ENCODE measurements at regions not wholly inside any gene's neighbourhood (a gene's known extent, or its start where the extent isn't known, plus 50 kb on each side); places are given as distances from the start of the nearest gene placed in this dataset.

DNA sequence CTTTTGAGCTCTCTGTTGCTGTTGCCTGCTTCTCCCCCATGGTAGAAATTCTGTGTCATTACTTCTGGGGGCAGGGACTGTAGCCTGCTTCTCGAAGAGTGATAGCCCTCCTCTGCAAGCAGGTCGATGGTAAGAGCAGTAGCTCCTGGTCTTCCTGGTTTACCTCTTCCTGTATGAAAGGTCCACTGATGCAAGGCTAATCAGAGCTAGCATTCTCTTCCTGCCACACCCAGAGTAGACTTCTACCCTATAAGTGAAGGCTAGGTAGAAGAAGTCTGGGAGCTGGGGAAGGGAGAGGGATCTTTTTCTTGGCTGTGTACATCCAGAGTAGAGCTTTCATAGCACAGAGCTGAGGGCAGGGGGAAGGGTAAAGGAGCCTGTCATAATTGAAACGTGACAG, 357.0 kb downstream of the SQOR start:
- Histone ChIP-seq H3K9ac (ENCODE audit: control insufficient read depth, insufficient read depth, low read length) (no peak overlapping the region), H4K20me1 (ENCODE audit: control insufficient read depth, insufficient read depth) (no peaks in the 10 kb centered on the region), H3K9me3 (replicated peaks; ENCODE audit: control insufficient read depth, insufficient read depth, low read length) (no peaks in the 10 kb centered on the region; the same call in 2 of the 3 replicates), H3K36me3 (ENCODE audit: control insufficient read depth in 2 of 2, insufficient read depth in 2 of 2, low read length in 1 of 2) (no peaks in the 10 kb centered on the region), H3K4me1 (ENCODE audit: control insufficient read depth, insufficient read depth, low read length) (no peaks in the 10 kb centered on the region), H3K4me2 (ENCODE audit: control insufficient read depth, insufficient read depth) (no peak overlapping the region), H3K79me2 (ENCODE audit: control insufficient read depth, insufficient read depth, low read length) (no peaks in the 10 kb centered on the region), H3K4me3 (no peak overlapping the region), H3K27ac (ENCODE audit: control insufficient read depth, insufficient read depth) (no peak overlapping the region), H2AFZ (ENCODE audit: control insufficient read depth, low read depth, low read length) (no peak overlapping the region), H3K27me3 (replicated peaks in 1 of 2; ENCODE audit: control insufficient read depth in 2 of 2, insufficient read depth in 2 of 2, low read length in 1 of 2) (no peaks in the 10 kb centered on the region)
- WGBS (ENCODE audit: insufficient coverage, insufficient replicate concordance, low lambda C conversion rate, missing lambda C conversion rate), result 2% methylated on average over 3 of the region's 3 CpGs
- TF ChIP-seq, protein P1, sequence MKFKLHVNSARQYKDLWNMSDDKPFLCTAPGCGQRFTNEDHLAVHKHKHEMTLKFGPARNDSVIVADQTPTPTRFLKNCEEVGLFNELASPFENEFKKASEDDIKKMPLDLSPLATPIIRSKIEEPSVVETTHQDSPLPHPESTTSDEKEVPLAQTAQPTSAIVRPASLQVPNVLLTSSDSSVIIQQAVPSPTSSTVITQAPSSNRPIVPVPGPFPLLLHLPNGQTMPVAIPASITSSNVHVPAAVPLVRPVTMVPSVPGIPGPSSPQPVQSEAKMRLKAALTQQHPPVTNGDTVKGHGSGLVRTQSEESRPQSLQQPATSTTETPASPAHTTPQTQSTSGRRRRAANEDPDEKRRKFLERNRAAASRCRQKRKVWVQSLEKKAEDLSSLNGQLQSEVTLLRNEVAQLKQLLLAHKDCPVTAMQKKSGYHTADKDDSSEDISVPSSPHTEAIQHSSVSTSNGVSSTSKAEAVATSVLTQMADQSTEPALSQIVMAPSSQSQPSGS (IDR thresholded peaks at IDR 0.05; ENCODE audit: low read length), result no peak
- TF ChIP-seq, protein P2, sequence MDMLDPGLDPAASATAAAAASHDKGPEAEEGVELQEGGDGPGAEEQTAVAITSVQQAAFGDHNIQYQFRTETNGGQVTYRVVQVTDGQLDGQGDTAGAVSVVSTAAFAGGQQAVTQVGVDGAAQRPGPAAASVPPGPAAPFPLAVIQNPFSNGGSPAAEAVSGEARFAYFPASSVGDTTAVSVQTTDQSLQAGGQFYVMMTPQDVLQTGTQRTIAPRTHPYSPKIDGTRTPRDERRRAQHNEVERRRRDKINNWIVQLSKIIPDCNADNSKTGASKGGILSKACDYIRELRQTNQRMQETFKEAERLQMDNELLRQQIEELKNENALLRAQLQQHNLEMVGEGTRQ (IDR thresholded peaks at IDR 0.05; ENCODE audit: borderline replicate concordance, low read depth, low read length), result no peak
- TF ChIP-seq, protein P3, sequence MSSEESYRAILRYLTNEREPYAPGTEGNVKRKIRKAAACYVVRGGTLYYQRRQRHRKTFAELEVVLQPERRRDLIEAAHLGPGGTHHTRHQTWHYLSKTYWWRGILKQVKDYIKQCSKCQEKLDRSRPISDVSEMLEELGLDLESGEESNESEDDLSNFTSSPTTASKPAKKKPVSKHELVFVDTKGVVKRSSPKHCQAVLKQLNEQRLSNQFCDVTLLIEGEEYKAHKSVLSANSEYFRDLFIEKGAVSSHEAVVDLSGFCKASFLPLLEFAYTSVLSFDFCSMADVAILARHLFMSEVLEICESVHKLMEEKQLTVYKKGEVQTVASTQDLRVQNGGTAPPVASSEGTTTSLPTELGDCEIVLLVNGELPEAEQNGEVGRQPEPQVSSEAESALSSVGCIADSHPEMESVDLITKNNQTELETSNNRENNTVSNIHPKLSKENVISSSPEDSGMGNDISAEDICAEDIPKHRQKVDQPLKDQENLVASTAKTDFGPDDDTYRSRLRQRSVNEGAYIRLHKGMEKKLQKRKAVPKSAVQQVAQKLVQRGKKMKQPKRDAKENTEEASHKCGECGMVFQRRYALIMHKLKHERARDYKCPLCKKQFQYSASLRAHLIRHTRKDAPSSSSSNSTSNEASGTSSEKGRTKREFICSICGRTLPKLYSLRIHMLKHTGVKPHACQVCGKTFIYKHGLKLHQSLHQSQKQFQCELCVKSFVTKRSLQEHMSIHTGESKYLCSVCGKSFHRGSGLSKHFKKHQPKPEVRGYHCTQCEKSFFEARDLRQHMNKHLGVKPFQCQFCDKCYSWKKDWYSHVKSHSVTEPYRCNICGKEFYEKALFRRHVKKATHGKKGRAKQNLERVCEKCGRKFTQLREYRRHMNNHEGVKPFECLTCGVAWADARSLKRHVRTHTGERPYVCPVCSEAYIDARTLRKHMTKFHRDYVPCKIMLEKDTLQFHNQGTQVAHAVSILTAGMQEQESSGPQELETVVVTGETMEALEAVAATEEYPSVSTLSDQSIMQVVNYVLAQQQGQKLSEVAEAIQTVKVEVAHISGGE (CRISPR knock-in tag; IDR thresholded peaks at IDR 0.05), result no peak
- TF ChIP-seq HDGF (IDR thresholded peaks at IDR 0.05) (no peak), SIN3A (IDR thresholded peaks at IDR 0.05; ENCODE audit: low read depth, low read length) (no peak), LARP7 (IDR thresholded peaks at IDR 0.05) (no peak), NFIC (IDR thresholded peaks at IDR 0.05; ENCODE audit: low read depth, low read length) (no peak)
- ChIA-PET SMC1A (ENCODE audit: uncharacterized antibody, unreplicated experiment) (interaction anchor here (0.5 kb wide), 1 partner anchor 1547 kb away, joined by 4 read pairs; no protein-coding TSS in a partner anchor), CTCF (no interaction called here), POLR2A (no interaction called here), RAD21 (ENCODE audit: unreplicated experiment) (no interaction called here)
- in situ Hi-C loops (cut with MboI), result no loop called here
- BruUV-seq (replicated peaks), result no TSS peak
- ATAC-seq (no peak), DNase-seq (ENCODE audit: low read depth, low spot score) (no peak), FAIRE-seq (no peak)
- intact Hi-C loops (cut with micrococcal nuclease; ENCODE audit: unreplicated experiment), result no loop called here

All from GM12878 (cell line).